Psoas muscle (tissue), 7 donors: ENCODE measurements at regions not wholly inside any gene's neighbourhood (a gene's known extent, or its start where the extent isn't known, plus 50 kb on each side); places are given as distances from the start of the nearest gene placed in this dataset.

Source experiments
- ATAC-seq, 4 donors: fragments of 200-7000 bp; cut with Tn5 transposase; one replicate each; pipeline ENCODE4 v1.9.1; 2020; ENCODE audit warnings: moderate library complexity in 3 of 4, mild to moderate bottlenecking in 2 of 4
- DNase-seq, 2 donors: peaks; one replicate each; pipeline ENCODE4 v3.0.0-alpha.2; 2020
- H3K27ac ChIP-seq: fragments of 200-600 bp; one replicate; pipeline ENCODE4 v1.8.0; 2022
- H3K27me3 ChIP-seq, 3 donors: fragments of 200-600 bp in 1 of 3; one replicate each; pipeline versions ENCODE4 v1.6.1 to v1.8.0; 2013 to 2022; ENCODE audit warnings: low read length in 2 of 3, mild to moderate bottlenecking in 2 of 3, moderate library complexity in 1 of 3; ENCODE audit not compliant: insufficient read depth in 3 of 3
- H3K36me3 ChIP-seq, 2 donors: fragments of 200-600 bp in 1 of 2; one replicate each; pipeline versions ENCODE4 v1.6.1 to v1.8.0; 2013 to 2022; ENCODE audit warnings: low read depth in 1 of 2, mild to moderate bottlenecking in 1 of 2, moderate library complexity in 1 of 2; ENCODE audit not compliant: insufficient read depth in 1 of 2
- H3K4me1 ChIP-seq: fragments of 200-600 bp; one replicate; pipeline ENCODE4 v1.8.0; 2022
- H3K4me3 ChIP-seq: fragments of 200-600 bp; one replicate; pipeline ENCODE4 v1.8.0; 2022; ENCODE audit warnings: mild to moderate bottlenecking
- H3K9me3 ChIP-seq: fragments of 200-600 bp; one replicate; pipeline ENCODE4 v1.8.0; 2022
- WGBS, 3 donors: extraction: QIAGEN DNeasy Blood & Tissue Kit; methylation state at CpG; one replicate each; pipeline versions ENCODE4 v1.1.6 to v1.1.7; 2013; 5-methylcytosine and 5-hydroxymethylcytosine counted together
- intact Hi-C, 2 donors: fragments of 100-400 bp; cut with DNase I; formaldehyde crosslinking; loops; one replicate each; pipeline versions ENCODE4 v1.11.0 to v1.14.2; 2022
- TF ChIP-seq, protein P1 (sequence below): fragments of 200-600 bp; IDR thresholded peaks from one replicate; pipeline ENCODE4 v1.8.0; 2022; ENCODE audit warnings: antibody characterized with exemption
- donor health status: healthy with polysubstance abuse.
- donor health status: DM: no; HTN: no; CAD: no; lungs with moderate emphysema.
- donor health status: Bipolar disorder and iron deficiency.
- donor health status: healthy.
- donor health status: DM: yes; HTN: yes; CAD: no.
- donor health status: DM: no; HTN: no; CAD: no.
- donor health status: DM: yes; HTN: yes; CAD: no.

DNA sequence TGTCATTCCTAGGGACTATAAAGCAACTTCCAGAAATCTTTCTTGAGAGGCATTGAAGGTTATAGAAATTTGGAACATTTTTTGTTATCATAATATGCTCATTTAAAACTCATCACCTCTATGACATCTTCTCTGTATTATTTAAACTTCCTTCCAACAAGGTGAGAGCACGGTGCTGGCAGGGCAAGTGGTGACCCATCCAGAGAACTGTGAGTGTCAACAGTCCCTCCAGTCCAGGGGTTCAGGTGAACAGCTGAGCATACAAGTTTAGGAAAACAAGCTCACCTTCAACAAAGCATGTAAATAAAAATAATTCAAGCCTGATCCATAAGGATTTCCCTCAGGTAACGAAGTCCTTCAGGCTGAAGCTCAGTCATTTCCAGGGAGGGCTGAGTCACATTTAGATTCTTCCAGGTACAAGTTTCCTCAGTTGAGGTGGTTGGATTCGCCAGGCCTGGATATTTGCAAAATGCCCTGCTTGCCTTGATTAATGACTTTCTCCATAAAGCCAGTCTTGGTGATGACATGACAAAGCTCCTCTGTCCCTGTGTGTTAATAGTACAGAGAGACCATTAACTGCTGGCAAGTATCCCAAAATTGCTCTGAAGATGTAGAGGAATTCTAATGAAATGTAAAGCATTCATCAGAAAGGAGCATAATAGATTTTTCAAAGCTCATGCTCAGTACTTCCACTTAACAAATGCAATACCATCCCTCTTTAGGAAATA, 263.6 kb upstream of the GADL1 start:
- Histone ChIP-seq H3K4me3 (no peak overlapping the region), H3K27ac (no peak overlapping the region), H3K36me3 (no peaks in the 10 kb centered on the region), H3K27me3 (no peaks in the 10 kb centered on the region), H3K9me3 (no peaks in the 10 kb centered on the region), H3K4me1 (no peaks in the 10 kb centered on the region)
- TF ChIP-seq, protein P1, sequence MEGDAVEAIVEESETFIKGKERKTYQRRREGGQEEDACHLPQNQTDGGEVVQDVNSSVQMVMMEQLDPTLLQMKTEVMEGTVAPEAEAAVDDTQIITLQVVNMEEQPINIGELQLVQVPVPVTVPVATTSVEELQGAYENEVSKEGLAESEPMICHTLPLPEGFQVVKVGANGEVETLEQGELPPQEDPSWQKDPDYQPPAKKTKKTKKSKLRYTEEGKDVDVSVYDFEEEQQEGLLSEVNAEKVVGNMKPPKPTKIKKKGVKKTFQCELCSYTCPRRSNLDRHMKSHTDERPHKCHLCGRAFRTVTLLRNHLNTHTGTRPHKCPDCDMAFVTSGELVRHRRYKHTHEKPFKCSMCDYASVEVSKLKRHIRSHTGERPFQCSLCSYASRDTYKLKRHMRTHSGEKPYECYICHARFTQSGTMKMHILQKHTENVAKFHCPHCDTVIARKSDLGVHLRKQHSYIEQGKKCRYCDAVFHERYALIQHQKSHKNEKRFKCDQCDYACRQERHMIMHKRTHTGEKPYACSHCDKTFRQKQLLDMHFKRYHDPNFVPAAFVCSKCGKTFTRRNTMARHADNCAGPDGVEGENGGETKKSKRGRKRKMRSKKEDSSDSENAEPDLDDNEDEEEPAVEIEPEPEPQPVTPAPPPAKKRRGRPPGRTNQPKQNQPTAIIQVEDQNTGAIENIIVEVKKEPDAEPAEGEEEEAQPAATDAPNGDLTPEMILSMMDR, result no peak
- DNase-seq (no peak), ATAC-seq (no peak)
- intact Hi-C loops, result no loop called here
- WGBS, 3 donors, result 87 to 95% (median 90%) methylated on average over 3 of the region's 3 CpGs

DNA sequence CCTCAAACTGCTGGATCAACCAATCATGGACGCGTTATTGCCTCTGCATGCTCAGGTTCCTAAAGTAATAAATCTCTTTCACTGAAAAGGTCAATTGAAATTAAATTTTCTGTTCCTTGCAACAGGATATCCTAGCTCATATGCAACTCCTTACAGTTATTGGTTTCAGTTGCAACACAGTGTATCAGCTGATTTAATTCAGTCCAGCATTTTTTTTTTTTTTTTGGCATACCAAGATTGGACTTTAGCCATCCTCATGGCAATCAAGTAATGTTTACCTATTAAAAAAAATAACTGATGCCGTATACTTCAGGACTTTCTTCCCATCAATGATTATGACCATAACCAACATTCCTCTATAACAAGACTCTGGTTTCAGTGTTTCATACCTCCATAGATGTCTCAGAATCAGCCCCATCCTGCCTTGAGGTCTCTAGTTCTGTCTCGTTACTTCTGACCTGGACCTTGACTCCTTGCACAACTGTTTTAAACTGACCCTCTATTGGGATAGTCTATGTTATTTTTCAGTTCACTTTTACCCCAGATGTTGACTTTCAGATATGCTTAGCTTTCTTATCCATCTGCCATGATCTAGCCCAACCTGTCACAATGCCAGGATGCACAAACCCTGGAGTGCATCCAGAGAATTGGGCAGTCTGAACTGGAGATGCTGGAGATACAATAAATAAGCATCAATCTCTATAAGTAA, 265.0 kb upstream of the GADL1 start:
- ATAC-seq (no peak), DNase-seq (no peak)
- H3K4me1 ChIP-seq, result no peaks in the 10 kb centered on the region
- 62 to 84% (median 64%) methylated on average over 4 of the region's 4 CpGs for WGBS, 3 donors
- H3K36me3 ChIP-seq, result no peaks in the 10 kb centered on the region
- intact Hi-C loops, result no loop called here
- H3K27ac ChIP-seq, result no peak overlapping the region
- no peak overlapping the region for H3K4me3 ChIP-seq
- TF ChIP-seq, protein P1, result no peak
- H3K27me3 ChIP-seq, result no peaks in the 10 kb centered on the region
- no peaks in the 10 kb centered on the region for H3K9me3 ChIP-seq

DNA sequence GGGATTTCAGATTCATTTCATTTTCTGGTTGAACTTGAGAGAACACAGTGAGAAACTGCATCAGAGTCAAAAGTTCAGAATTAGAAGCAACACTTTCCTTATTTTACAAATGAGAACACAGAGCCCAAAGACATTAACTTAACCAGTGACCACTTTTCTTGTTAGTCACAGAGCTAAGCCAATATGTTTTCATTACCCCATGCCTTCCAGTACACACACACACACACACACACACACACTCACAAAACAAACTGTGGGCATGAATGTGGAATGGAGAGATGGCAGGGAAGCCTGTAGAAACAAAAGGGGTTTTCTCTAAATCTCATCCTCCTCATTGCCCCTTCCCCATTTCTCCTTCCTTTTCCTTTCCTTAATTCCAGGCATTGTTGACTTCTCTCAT, 267.4 kb upstream of the GADL1 start:
- Histone ChIP-seq H3K4me3 (no peak overlapping the region), H3K27me3 (no peaks in the 10 kb centered on the region), H3K9me3 (no peaks in the 10 kb centered on the region), H3K27ac (no peak overlapping the region), H3K4me1 (no peaks in the 10 kb centered on the region), H3K36me3 (no peaks in the 10 kb centered on the region)
- intact Hi-C loops, result no loop called here
- DNase-seq (no peak), ATAC-seq (no peak)
- TF ChIP-seq, protein P1, result no peak

DNA sequence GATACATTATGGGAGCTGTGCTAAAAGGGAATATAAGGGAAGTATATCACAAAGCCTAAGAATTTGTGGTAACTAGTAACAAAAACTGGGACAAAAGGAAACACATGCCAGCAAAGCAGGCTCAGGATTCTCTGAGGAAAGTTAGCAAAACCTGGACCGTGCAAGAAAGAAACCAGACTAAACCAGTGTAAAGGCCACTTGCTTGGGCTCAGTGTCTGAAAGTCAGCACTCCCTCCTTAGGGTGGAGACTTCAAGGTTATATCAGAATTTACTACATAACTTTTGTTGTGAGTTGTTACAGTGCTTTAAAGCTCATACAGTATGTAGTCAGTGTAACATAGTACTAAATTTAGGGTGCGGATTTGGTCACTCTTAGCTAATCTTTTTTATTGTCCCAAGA, 269.9 kb upstream of the GADL1 start:
- ATAC-seq, result no peak
- TF ChIP-seq, protein P1, result no peak
- H3K4me1 ChIP-seq, result no peaks in the 10 kb centered on the region
- H3K36me3 ChIP-seq, result no peaks in the 10 kb centered on the region
- intact Hi-C loops, result no loop called here
- WGBS, 3 donors, result 94 to 98% (median 96%) methylated on average over 2 of the region's 2 CpGs
- H3K4me3 ChIP-seq, result no peak overlapping the region
- no peak overlapping the region for H3K27ac ChIP-seq
- H3K9me3 ChIP-seq, result no peaks in the 10 kb centered on the region
- DNase-seq, result no peak
- H3K27me3 ChIP-seq, result no peaks in the 10 kb centered on the region
